GM23338 (cell line): ENCODE measurements at regions not wholly inside any gene's neighbourhood (a gene's known extent, or its start where the extent isn't known, plus 50 kb on each side); places are given as distances from the start of the nearest gene placed in this dataset.

ENCODE experiments used
- ATAC-seq: fragments of 200-7000 bp; cut with Tn5 transposase; 3 replicates; pipeline ENCODE4 v1.9.1; 2020
- DNase-seq: peaks from one replicate; pipeline ENCODE4 v3.0.0-alpha.2; 2015; ENCODE audit warnings: low spot score
- H2AFZ ChIP-seq: fragments of 200-600 bp; sonication (generic); 2 replicates; pipeline ENCODE4 v1.8.0; 2016; ENCODE audit warnings: antibody characterized with exemption, mild to moderate bottlenecking, moderate library complexity
- H3F3A ChIP-seq: fragments of 200-600 bp; sonication (generic); replicated peaks from 2 replicates; pipeline ENCODE4 v1.8.0; 2017; ENCODE audit warnings: antibody characterized with exemption, mixed run types, low read depth
- H3K27ac ChIP-seq: fragments of 200-600 bp; sonication (generic); 2 replicates; pipeline ENCODE4 v1.6.1; 2016; ENCODE audit warnings: low read depth
- H3K27me3 ChIP-seq: fragments of 200-600 bp; sonication (generic); 2 replicates; pipeline ENCODE4 v1.8.0; 2016; ENCODE audit warnings: mild to moderate bottlenecking, mixed run types, moderate library complexity; ENCODE audit not compliant: insufficient read depth
- H3K36me3 ChIP-seq: fragments of 200-600 bp; sonication (generic); 2 replicates; pipeline ENCODE4 v1.8.0; 2016; ENCODE audit warnings: mild to moderate bottlenecking; ENCODE audit not compliant: insufficient read depth
- H3K4me1 ChIP-seq: fragments of 200-600 bp; sonication (generic); 2 replicates; pipeline ENCODE4 v1.8.0; 2016; ENCODE audit warnings: mild to moderate bottlenecking, moderate library complexity; ENCODE audit not compliant: insufficient read depth
- H3K4me2 ChIP-seq: fragments of 200-600 bp; sonication (generic); 2 replicates; pipeline ENCODE4 v1.7.1; 2017; ENCODE audit warnings: mixed run types
- H3K4me3 ChIP-seq: fragments of 200-600 bp; sonication (generic); 2 replicates; pipeline ENCODE4 v1.6.1; 2016; ENCODE audit warnings: mixed run types
- H3K79me2 ChIP-seq: fragments of 200-600 bp; sonication (generic); replicated peaks from 2 replicates; pipeline ENCODE4 v1.8.0; 2017; ENCODE audit warnings: mild to moderate bottlenecking; ENCODE audit not compliant: insufficient read depth
- H3K9me2 ChIP-seq: fragments of 200-600 bp; sonication (generic); 2 replicates; pipeline ENCODE4 v1.8.0; 2017; ENCODE audit not compliant: insufficient read depth
- H4K20me1 ChIP-seq: fragments of 200-600 bp; sonication (generic); replicated peaks from 2 replicates; pipeline ENCODE4 v1.8.0; 2017; ENCODE audit warnings: mild to moderate bottlenecking; ENCODE audit not compliant: insufficient read depth
- H3K27ac Mint-ChIP-seq: 2 replicates; pipeline ENCODE4 v1.8.0; 2020; ENCODE audit warnings: inconsistent platforms, mild to moderate bottlenecking, moderate library complexity, mixed read lengths
- H3K27me3 Mint-ChIP-seq: 3 replicates; pipeline ENCODE4 v1.8.0; 2022; ENCODE audit warnings: low read depth, mild to moderate bottlenecking, moderate library complexity, mixed read lengths, inconsistent platforms; ENCODE audit not compliant: insufficient read depth, poor library complexity
- H3K36me3 Mint-ChIP-seq: 3 replicates; pipeline ENCODE4 v1.8.0; 2021; ENCODE audit warnings: low read depth, mild to moderate bottlenecking, inconsistent platforms, moderate library complexity, mixed read lengths
- H3K4me1 Mint-ChIP-seq: 3 replicates; pipeline ENCODE4 v1.8.0; 2020; ENCODE audit warnings: mild to moderate bottlenecking, inconsistent platforms, mixed read lengths
- H3K4me3 Mint-ChIP-seq: 3 replicates; pipeline ENCODE4 v1.8.0; 2021; ENCODE audit warnings: moderate library complexity, mild to moderate bottlenecking, inconsistent platforms, mixed read lengths
- H3K9me3 Mint-ChIP-seq: 3 replicates; pipeline ENCODE4 v1.8.0; 2020; ENCODE audit warnings: moderate library complexity, mild to moderate bottlenecking, inconsistent platforms, mixed read lengths
- CREB1 ChIP-seq: fragments of 250-450 bp; sonication (Bioruptor Pico); IDR thresholded peaks from 2 replicates; pipeline ENCODE4 v1.5.0; 2020; ENCODE audit warnings: low read depth, mild to moderate bottlenecking, moderate library complexity
- ETS1 ChIP-seq: IDR thresholded peaks from 2 replicates; pipeline ENCODE4 v1.6.1; 2016; ENCODE audit warnings: antibody characterized with exemption
- EZH2 ChIP-seq: fragments of 200-600 bp; sonication (generic); IDR thresholded peaks from one replicate; pipeline ENCODE4 v1.8.0; 2017; ENCODE audit warnings: antibody characterized with exemption, mild to moderate bottlenecking, low read depth; ENCODE audit not compliant: unreplicated experiment
- POLR2AphosphoS5 ChIP-seq: IDR thresholded peaks from 2 replicates; pipeline ENCODE4 v1.6.1; 2016; ENCODE audit warnings: antibody characterized with exemption, low read depth
- ZNF114 ChIP-seq: fragments of 250-450 bp; sonication (Bioruptor Pico); IDR thresholded peaks from 2 replicates; pipeline ENCODE4 v1.5.0; 2020; ENCODE audit warnings: mild to moderate bottlenecking, moderate library complexity
- TF ChIP-seq, protein P1 (sequence below): fragments of 250-450 bp; sonication (Bioruptor Pico); IDR thresholded peaks from 2 replicates; pipeline ENCODE4 v1.5.0; 2020; ENCODE audit warnings: mild to moderate bottlenecking, moderate library complexity
- TF ChIP-seq, protein P2 (sequence below), 2 experiments: fragments of 200-600 bp in 1 of 2; sonication (generic) in 1 of 2; conservative IDR thresholded peaks; 2 replicates each; pipeline versions ENCODE4 v1.5.1 to v1.6.1; 2016 to 2017; ENCODE audit warnings: antibody characterized with exemption in 2 of 2, low read depth in 2 of 2, mild to moderate bottlenecking in 2 of 2, moderate library complexity in 1 of 2

- Histone ChIP-seq H3F3A (no peaks in the 10 kb centered on the region), H3K9me2 (no peaks in the 10 kb centered on the region), H3K27ac (no peak overlapping the region), H3K4me3 (no peak overlapping the region), H4K20me1 (no peaks in the 10 kb centered on the region), H2AFZ (no peak overlapping the region), H3K4me1 (no peaks in the 10 kb centered on the region), H3K27me3 (no peaks in the 10 kb centered on the region), H3K4me2 (no peak overlapping the region), H3K36me3 (no peaks in the 10 kb centered on the region), H3K79me2 (no peaks in the 10 kb centered on the region)
- Mint-ChIP-seq H3K27ac (no peak overlapping the region), H3K4me1 (no peaks in the 10 kb centered on the region), H3K36me3 (no peaks in the 10 kb centered on the region), H3K4me3 (no peak overlapping the region), H3K9me3 (no peaks in the 10 kb centered on the region; the same call in 2 of the 3 replicates), H3K27me3 (peaks cover 1% of the 10 kb centered on the region)
- DNase-seq (no peak), ATAC-seq (no peak)
- TF ChIP-seq, protein P1, sequence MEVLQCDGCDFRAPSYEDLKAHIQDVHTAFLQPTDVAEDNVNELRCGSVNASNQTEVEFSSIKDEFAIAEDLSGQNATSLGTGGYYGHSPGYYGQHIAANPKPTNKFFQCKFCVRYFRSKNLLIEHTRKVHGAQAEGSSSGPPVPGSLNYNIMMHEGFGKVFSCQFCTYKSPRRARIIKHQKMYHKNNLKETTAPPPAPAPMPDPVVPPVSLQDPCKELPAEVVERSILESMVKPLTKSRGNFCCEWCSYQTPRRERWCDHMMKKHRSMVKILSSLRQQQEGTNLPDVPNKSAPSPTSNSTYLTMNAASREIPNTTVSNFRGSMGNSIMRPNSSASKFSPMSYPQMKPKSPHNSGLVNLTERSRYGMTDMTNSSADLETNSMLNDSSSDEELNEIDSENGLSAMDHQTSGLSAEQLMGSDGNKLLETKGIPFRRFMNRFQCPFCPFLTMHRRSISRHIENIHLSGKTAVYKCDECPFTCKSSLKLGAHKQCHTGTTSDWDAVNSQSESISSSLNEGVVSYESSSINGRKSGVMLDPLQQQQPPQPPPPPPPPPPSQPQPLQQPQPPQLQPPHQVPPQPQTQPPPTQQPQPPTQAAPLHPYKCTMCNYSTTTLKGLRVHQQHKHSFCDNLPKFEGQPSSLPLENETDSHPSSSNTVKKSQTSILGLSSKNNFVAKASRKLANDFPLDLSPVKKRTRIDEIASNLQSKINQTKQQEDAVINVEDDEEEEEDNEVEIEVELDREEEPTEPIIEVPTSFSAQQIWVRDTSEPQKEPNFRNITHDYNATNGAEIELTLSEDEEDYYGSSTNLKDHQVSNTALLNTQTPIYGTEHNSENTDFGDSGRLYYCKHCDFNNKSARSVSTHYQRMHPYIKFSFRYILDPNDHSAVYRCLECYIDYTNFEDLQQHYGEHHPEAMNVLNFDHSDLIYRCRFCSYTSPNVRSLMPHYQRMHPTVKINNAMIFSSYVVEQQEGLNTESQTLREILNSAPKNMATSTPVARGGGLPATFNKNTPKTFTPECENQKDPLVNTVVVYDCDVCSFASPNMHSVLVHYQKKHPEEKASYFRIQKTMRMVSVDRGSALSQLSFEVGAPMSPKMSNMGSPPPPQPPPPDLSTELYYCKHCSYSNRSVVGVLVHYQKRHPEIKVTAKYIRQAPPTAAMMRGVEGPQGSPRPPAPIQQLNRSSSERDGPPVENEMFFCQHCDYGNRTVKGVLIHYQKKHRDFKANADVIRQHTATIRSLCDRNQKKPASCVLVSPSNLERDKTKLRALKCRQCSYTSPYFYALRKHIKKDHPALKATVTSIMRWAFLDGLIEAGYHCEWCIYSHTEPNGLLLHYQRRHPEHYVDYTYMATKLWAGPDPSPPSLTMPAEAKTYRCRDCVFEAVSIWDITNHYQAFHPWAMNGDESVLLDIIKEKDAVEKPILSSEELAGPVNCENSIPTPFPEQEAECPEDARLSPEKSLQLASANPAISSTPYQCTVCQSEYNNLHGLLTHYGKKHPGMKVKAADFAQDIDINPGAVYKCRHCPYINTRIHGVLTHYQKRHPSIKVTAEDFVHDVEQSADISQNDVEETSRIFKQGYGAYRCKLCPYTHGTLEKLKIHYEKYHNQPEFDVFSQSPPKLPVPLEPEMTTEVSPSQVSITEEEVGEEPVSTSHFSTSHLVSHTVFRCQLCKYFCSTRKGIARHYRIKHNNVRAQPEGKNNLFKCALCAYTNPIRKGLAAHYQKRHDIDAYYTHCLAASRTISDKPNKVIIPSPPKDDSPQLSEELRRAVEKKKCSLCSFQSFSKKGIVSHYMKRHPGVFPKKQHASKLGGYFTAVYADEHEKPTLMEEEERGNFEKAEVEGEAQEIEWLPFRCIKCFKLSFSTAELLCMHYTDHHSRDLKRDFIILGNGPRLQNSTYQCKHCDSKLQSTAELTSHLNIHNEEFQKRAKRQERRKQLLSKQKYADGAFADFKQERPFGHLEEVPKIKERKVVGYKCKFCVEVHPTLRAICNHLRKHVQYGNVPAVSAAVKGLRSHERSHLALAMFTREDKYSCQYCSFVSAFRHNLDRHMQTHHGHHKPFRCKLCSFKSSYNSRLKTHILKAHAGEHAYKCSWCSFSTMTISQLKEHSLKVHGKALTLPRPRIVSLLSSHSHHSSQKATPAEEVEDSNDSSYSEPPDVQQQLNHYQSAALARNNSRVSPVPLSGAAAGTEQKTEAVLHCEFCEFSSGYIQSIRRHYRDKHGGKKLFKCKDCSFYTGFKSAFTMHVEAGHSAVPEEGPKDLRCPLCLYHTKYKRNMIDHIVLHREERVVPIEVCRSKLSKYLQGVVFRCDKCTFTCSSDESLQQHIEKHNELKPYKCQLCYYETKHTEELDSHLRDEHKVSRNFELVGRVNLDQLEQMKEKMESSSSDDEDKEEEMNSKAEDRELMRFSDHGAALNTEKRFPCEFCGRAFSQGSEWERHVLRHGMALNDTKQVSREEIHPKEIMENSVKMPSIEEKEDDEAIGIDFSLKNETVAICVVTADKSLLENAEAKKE (CRISPR knock-in tag) = no peak
- TF ChIP-seq EZH2 (no peak), ETS1 (no peak), CREB1 (CRISPR knock-in tag) (no peak), ZNF114 (no peak), POLR2AphosphoS5 (no peak)
- TF ChIP-seq, protein P2, sequence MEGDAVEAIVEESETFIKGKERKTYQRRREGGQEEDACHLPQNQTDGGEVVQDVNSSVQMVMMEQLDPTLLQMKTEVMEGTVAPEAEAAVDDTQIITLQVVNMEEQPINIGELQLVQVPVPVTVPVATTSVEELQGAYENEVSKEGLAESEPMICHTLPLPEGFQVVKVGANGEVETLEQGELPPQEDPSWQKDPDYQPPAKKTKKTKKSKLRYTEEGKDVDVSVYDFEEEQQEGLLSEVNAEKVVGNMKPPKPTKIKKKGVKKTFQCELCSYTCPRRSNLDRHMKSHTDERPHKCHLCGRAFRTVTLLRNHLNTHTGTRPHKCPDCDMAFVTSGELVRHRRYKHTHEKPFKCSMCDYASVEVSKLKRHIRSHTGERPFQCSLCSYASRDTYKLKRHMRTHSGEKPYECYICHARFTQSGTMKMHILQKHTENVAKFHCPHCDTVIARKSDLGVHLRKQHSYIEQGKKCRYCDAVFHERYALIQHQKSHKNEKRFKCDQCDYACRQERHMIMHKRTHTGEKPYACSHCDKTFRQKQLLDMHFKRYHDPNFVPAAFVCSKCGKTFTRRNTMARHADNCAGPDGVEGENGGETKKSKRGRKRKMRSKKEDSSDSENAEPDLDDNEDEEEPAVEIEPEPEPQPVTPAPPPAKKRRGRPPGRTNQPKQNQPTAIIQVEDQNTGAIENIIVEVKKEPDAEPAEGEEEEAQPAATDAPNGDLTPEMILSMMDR (conservative IDR thresholded peaks at IDR 0.05; ENCODE audit: low read depth in 2 of 2) = no peak
These were observed 318.3 kb upstream of the MAGEB18 start for GRCh38 chrX:25819879-25820278.
